ENCODE measurements at regions not wholly inside any gene's neighbourhood (a gene's known extent, or its start where the extent isn't known, plus 50 kb on each side); places are given as distances from the start of the nearest gene placed in this dataset.

DNA sequence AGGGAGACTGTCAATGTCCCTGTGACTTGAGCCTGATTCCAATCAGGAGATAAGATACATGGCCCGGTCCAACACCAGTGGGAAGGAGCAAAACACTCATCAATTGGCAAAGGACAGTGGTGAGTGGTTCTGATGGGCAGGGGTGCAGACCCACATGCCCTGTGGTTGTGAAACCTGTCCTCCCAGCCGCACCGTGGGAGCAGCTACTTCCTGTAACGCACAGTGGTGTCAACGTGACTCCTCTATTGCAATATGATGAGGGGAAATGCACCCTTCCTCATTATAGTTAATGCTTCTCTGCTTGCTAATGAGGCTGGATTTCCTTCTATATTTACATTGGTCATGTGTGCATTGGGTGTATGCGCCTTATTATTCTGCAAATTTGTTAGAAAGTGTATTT, 223.0 kb downstream of the IRX1 start:
- TF ChIP-seq, protein P1, sequence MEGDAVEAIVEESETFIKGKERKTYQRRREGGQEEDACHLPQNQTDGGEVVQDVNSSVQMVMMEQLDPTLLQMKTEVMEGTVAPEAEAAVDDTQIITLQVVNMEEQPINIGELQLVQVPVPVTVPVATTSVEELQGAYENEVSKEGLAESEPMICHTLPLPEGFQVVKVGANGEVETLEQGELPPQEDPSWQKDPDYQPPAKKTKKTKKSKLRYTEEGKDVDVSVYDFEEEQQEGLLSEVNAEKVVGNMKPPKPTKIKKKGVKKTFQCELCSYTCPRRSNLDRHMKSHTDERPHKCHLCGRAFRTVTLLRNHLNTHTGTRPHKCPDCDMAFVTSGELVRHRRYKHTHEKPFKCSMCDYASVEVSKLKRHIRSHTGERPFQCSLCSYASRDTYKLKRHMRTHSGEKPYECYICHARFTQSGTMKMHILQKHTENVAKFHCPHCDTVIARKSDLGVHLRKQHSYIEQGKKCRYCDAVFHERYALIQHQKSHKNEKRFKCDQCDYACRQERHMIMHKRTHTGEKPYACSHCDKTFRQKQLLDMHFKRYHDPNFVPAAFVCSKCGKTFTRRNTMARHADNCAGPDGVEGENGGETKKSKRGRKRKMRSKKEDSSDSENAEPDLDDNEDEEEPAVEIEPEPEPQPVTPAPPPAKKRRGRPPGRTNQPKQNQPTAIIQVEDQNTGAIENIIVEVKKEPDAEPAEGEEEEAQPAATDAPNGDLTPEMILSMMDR (IDR thresholded peaks at IDR 0.05), result no peak
- H3K9ac ChIP-seq, result no peak overlapping the region

DNA sequence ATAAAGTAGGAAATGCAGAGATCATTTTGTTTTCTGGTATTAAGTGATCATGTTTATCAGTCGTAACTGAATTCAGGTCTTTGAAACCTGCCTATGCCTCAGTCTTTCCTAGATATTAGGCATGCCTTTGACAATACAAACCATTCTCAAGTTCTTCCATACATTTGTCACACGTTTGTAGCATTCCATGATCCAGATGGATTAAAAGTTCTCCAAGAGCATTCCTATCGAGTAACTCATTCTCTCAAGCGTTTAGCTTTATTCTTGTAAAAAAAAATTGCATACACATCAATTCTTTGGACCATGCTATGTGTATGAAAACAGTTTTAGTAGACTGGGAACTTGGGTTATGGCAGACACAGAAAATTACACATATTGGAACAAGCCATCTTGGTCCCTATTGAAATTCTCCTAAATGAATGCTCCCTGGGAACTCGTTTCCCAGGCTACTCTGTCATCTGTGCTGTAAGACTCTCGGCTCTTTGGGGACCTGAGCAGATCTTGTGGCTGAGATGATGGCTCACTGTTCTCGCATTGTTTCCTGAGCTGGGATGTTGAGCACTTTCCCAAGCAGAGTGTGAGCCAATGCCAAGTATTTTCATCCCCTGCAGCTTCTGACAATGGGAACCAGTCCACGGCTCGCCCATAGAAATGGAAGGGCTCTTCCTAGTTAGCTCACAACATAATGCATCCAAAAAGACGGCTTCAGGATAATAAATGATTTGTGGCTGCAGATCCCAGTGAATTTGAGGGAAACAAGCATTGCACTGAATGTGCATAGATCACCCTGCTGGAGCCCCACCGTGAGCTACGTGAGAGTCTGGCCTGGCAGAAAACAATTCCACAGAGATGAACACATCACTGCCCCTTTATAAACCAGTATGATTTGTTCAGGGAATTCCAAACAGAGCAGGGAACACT, 230.2 kb downstream of the IRX1 start:
- Histone ChIP-seq H3K9ac (no peak overlapping the region), H3K27me3 (ENCODE audit: control insufficient read depth, insufficient read depth, low read length) (no peaks in the 10 kb centered on the region), H3K79me2 (no peaks in the 10 kb centered on the region), H3K9me3 (ENCODE audit: control insufficient read depth, low read length) (no peaks in the 10 kb centered on the region), H3K27ac (no peak overlapping the region), H3K4me2 (ENCODE audit: low read length) (no peak overlapping the region), H3K4me3 (ENCODE audit: low read depth, low read length) (no peak overlapping the region), H3K36me3 (ENCODE audit: control insufficient read depth, insufficient read depth, low read length) (no peaks in the 10 kb centered on the region), H3K4me1 (no peaks in the 10 kb centered on the region), H2AFZ (no peak overlapping the region)
- TF ChIP-seq, protein P1 (IDR thresholded peaks at IDR 0.05), result no peak

More for the DNA sequence above, 223.0 kb downstream of the IRX1 start:
- H3K27me3 ChIP-seq (ENCODE audit: control insufficient read depth, insufficient read depth, low read length), result no peaks in the 10 kb centered on the region
- H3K27ac ChIP-seq, result no peak overlapping the region
- no peaks in the 10 kb centered on the region for H3K9me3 ChIP-seq (ENCODE audit: control insufficient read depth, low read length)
- H3K36me3 ChIP-seq (ENCODE audit: control insufficient read depth, insufficient read depth, low read length), result no peaks in the 10 kb centered on the region
- no peaks in the 10 kb centered on the region for H3K79me2 ChIP-seq
- H3K4me1 ChIP-seq, result no peaks in the 10 kb centered on the region
- no peak overlapping the region for H3K4me3 ChIP-seq (ENCODE audit: low read depth, low read length)
- no peak overlapping the region for H3K4me2 ChIP-seq (ENCODE audit: low read length)
- no peak overlapping the region for H2AFZ ChIP-seq

DNA sequence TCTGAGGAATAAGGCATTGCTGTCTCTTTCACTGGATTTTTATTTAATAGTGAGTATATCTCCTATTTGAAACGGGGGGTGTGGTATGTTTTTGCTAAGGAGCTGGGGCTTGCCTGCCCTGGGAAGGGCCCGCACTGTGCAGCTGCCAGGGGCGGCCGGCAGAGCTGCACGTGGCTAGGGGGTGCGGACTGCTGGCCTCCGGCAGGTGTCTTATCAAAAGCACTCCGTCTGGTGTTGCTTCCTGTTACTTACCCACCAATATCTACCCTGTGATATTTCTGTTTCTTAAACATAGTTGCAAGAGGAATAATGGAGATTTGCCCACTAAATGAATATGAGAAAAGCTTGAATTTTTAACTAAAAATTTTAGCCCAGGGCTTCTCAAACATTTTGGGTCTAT, 232.0 kb downstream of the IRX1 start:
- Histone ChIP-seq H3K4me3 (ENCODE audit: low read depth, low read length) (no peak overlapping the region), H3K36me3 (ENCODE audit: control insufficient read depth, insufficient read depth, low read length) (no peaks in the 10 kb centered on the region), H3K4me2 (ENCODE audit: low read length) (no peak overlapping the region), H3K79me2 (no peaks in the 10 kb centered on the region), H3K9me3 (ENCODE audit: control insufficient read depth, low read length) (no peaks in the 10 kb centered on the region), H3K27ac (no peak overlapping the region), H3K27me3 (ENCODE audit: control insufficient read depth, insufficient read depth, low read length) (no peaks in the 10 kb centered on the region), H3K4me1 (no peaks in the 10 kb centered on the region), H2AFZ (no peak overlapping the region), H3K9ac (no peak overlapping the region)
- TF ChIP-seq, protein P1 (IDR thresholded peaks at IDR 0.05), result no peak

DNA sequence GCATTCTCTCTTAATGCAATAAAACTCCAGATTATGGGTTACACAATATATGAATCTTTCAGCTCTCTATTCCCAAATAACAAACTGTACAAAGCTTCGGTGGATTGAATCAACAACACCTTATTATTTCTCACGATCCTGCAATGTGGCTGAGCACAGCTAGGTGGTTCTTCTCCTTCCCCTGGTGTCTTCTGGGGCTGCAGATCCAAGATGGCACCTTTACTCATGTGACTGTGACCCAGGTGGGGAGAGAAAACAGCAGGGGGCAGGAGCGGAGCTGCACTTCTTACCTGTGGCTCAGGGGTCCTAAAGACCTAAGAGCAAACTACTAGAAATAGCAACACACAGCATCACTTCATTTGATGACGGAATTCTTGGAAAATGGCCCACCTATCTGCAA, 233.1 kb downstream of the IRX1 start:
- Histone ChIP-seq H3K79me2 (no peaks in the 10 kb centered on the region), H3K9ac (no peak overlapping the region), H3K27me3 (ENCODE audit: control insufficient read depth, insufficient read depth, low read length) (no peaks in the 10 kb centered on the region), H3K9me3 (ENCODE audit: control insufficient read depth, low read length) (no peaks in the 10 kb centered on the region), H3K4me3 (ENCODE audit: low read depth, low read length) (no peak overlapping the region), H3K4me1 (no peaks in the 10 kb centered on the region), H3K27ac (no peak overlapping the region), H3K4me2 (ENCODE audit: low read length) (no peak overlapping the region), H3K36me3 (ENCODE audit: control insufficient read depth, insufficient read depth, low read length) (no peaks in the 10 kb centered on the region), H2AFZ (no peak overlapping the region)
- TF ChIP-seq, protein P1 (IDR thresholded peaks at IDR 0.05), result no peak

DNA sequence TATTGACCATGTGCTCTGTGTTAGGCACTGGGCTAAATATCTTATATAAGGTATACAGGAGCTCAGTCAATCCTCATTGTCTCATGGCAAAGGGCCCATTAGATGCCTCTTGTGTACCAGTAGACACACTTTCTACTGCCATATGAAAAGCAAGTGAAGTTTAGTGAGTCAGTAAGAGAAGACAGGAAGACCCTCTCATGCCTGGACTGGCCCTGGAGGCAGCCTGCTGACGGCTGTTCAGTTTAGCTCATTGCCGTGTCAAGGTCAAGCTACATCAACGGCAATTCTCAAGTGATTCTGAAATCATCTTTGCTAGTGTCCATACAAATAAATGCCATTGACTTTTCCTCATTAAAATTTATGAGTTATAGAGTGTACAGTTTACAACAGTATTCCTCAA, 237.9 kb downstream of the IRX1 start:
- no peak overlapping the region for H2AFZ ChIP-seq
- H3K4me2 ChIP-seq (ENCODE audit: low read length), result no peak overlapping the region

More for the DNA sequence above, 237.9 kb downstream of the IRX1 start:
- Histone ChIP-seq H3K79me2 (no peaks in the 10 kb centered on the region), H3K9ac (no peak overlapping the region), H3K36me3 (ENCODE audit: control insufficient read depth, insufficient read depth, low read length) (no peaks in the 10 kb centered on the region), H3K27me3 (ENCODE audit: control insufficient read depth, insufficient read depth, low read length) (no peaks in the 10 kb centered on the region), H3K27ac (no peak overlapping the region), H3K4me3 (ENCODE audit: low read depth, low read length) (no peak overlapping the region), H3K9me3 (ENCODE audit: control insufficient read depth, low read length) (no peaks in the 10 kb centered on the region), H3K4me1 (no peaks in the 10 kb centered on the region)
- TF ChIP-seq, protein P1 (IDR thresholded peaks at IDR 0.05), result no peak
